ENCODE measurements at regions not wholly inside any gene's neighbourhood (a gene's known extent, or its start where the extent isn't known, plus 50 kb on each side); places are given as distances from the start of the nearest gene placed in this dataset.

DNA sequence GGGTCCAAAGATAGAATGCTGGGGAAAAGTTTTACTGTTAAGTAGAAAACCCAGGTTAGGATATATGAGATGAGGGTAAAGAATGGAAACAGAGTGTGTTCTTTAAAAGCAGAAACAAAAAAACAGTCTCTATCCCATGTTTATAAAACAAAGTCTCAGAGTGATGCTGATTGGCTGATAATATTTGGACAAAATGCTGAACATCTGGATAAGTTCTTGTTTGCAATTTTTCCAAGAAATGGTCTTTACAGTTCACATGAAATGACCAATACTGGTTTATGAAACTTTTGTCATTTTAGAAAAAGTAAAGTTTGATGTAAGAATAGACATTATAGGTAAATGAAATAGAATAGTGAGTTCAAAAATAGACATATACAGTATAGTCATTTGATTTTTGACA, 96.2 kb upstream of the EYS start:
- in situ Hi-C loops (cut with MboI; ENCODE audit: low pct_unique_long_range_greater_than_20kb, low sequenced_read_pairs): no loop called here
- no peak for DNase-seq

- DNase-seq: no peak
- in situ Hi-C loops (cut with MboI; ENCODE audit: low pct_unique_long_range_greater_than_20kb, low sequenced_read_pairs): no loop called here
Observed at GRCh38 chr6:65799389-65799788, 92.4 kb upstream of the EYS start.

GRCh38 chr6:65798280-65799014, 91.4 kb upstream of the EYS start:
- in situ Hi-C loops (cut with MboI; ENCODE audit: low pct_unique_long_range_greater_than_20kb, low sequenced_read_pairs): no loop called here
- no peak for DNase-seq

DNA sequence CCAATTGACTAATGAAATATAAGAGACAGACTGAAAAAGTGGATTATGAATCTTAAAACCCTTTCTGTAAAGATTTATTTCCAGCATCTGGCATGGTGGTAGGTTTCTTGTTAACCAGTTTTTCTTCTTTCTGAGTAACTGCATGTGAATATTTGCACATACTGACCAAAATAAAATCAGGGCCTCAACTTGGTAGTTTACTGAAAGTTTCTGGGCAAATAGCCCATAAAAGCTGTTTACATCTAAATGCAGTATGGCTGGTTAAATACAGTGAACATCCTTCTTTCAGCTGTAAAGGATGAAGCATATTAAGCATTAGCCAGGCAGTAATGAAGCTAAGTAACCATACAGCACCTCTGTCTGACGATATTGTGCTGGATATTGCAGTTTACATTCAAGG, 83.6 kb upstream of the EYS start:
- in situ Hi-C loops (cut with MboI; ENCODE audit: low pct_unique_long_range_greater_than_20kb, low sequenced_read_pairs): no loop called here
- no peak for DNase-seq

GRCh38 chr6:65787787-65788186, 80.8 kb upstream of the EYS start:
- DNase-seq: no peak
- in situ Hi-C loops (cut with MboI; ENCODE audit: low pct_unique_long_range_greater_than_20kb, low sequenced_read_pairs): no loop called here

DNA sequence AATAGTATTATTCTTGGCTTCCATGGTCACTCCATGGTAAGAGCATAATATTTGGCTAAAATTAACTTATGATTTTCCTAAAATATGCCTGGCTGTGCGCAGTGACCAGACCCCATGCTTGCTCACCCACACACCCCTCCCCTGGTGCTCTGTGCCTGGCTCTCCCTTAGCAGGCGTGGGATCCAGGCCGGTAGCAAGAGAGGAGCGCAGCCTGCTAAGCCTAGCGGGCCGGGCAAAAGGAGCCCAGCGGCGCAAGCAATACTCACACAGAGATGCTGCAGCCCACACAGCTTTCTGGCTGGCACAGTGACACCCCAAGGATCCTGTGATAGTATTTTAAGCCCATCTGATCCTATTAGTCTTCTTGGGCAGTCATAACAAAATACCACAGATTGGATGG, 79.8 kb upstream of the EYS start:
- DNase-seq: no peak

DNA sequence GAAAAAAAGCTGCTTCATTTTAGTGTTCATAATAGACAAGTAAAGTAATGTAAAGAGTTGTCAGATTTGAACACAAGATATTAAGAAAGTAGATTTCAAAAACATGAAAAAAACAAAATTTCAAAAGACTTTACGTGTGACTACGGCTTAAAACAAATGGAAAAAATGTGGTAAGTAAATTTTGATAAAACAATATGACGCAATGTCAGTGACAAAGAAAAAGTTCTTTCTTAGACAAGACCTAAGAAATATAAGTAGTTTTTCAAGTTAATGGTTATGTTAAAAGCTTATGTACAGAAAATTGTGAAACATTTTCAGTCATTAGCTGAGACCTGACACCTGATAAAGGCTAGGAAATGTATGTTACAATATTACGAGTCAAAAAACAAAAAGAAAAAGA, 73.7 kb upstream of the EYS start:
- in situ Hi-C loops (cut with MboI; ENCODE audit: low pct_unique_long_range_greater_than_20kb, low sequenced_read_pairs): no loop called here
- no peak for DNase-seq

More for the DNA sequence above, 79.8 kb upstream of the EYS start:
- in situ Hi-C loops (cut with MboI; ENCODE audit: low pct_unique_long_range_greater_than_20kb, low sequenced_read_pairs): no loop called here

- no peak for DNase-seq
- in situ Hi-C loops (cut with MboI; ENCODE audit: low pct_unique_long_range_greater_than_20kb, low sequenced_read_pairs): no loop called here
Observed at GRCh38 chr6:65776332-65776731, 69.3 kb upstream of the EYS start.

DNA sequence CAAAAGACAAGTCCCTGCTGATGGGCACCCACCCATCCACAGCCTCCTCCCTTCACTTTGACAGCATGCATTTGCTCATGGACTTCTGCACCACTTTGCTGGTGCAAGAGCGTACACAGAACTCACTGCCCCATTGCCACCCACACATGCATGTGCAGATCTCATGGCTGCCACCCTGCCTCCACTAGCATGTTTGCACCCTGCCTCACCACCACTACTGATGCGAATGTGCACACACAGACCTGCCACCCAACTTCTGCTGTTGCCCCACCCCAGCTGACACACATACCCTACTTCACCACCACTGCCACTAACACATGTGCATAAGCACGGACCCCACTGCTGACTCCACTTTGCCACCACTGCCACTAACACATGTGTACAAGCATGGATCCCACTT, 64.9 kb upstream of the EYS start:
- in situ Hi-C loops (cut with MboI; ENCODE audit: low pct_unique_long_range_greater_than_20kb, low sequenced_read_pairs): no loop called here
- no peak for DNase-seq

- no peak for DNase-seq
- in situ Hi-C loops (cut with MboI; ENCODE audit: low pct_unique_long_range_greater_than_20kb, low sequenced_read_pairs): no loop called here
Observed at GRCh38 chr6:65761890-65762289, 54.9 kb upstream of the EYS start.

- in situ Hi-C loops (cut with MboI; ENCODE audit: low pct_unique_long_range_greater_than_20kb, low sequenced_read_pairs): no loop called here
- DNase-seq: no peak
Observed at GRCh38 chr6:65760285-65760684, 53.3 kb upstream of the EYS start.
